ENCODE measurements at regions not wholly inside any gene's neighbourhood (a gene's known extent, or its start where the extent isn't known, plus 50 kb on each side); places are given as distances from the start of the nearest gene placed in this dataset.

GRCh38 chr3:156770699-156771414, 55.3 kb upstream of the LEKR1 start:
- TF ChIP-seq CTCF (IDR thresholded peaks at IDR 0.05; ENCODE audit: low read length) (no peak), EZH2 (IDR thresholded peaks at IDR 0.05; ENCODE audit: borderline replicate concordance, low read length) (no peak)

Data from OCI-LY1 (cell line).